ENCODE measurements at regions not wholly inside any gene's neighbourhood (a gene's known extent, or its start where the extent isn't known, plus 50 kb on each side); places are given as distances from the start of the nearest gene placed in this dataset.

- no peaks in the 10 kb centered on the region for H3K27me3 ChIP-seq (ENCODE audit: control insufficient read depth in 1 of 2, insufficient read depth in 2 of 2, low read length in 2 of 2)
- H3K9me3 ChIP-seq (ENCODE audit: control insufficient read depth in 2 of 2, low read length in 2 of 2), result peaks cover 0 to 3% of the 10 kb centered on the region in 2 donors
- H3K27ac ChIP-seq (ENCODE audit: low read length), result no peak overlapping the region
- H3K4me1 ChIP-seq (ENCODE audit: control insufficient read depth, insufficient read depth, low read length), result no peaks in the 10 kb centered on the region
- no peak overlapping the region for H3K9ac ChIP-seq (ENCODE audit: low read length in 2 of 2)
- H3K36me3 ChIP-seq (ENCODE audit: control insufficient read depth in 2 of 2, insufficient read depth in 2 of 2, low read length in 2 of 2), result no peaks in the 10 kb centered on the region
- H3K4me3 ChIP-seq (ENCODE audit: low read length in 2 of 2), result no peak overlapping the region
Measured at GRCh38 chr10:33101392-33101787, 143.4 kb upstream of the ITGB1 start.

GRCh38 chr10:33100781-33101391 lies 142.9 kb upstream of the ITGB1 start:
- no peaks in the 10 kb centered on the region for H3K36me3 ChIP-seq (ENCODE audit: control insufficient read depth in 2 of 2, insufficient read depth in 2 of 2, low read length in 2 of 2)
- H3K4me3 ChIP-seq (ENCODE audit: low read length in 2 of 2), result no peak overlapping the region
- H3K27me3 ChIP-seq (ENCODE audit: control insufficient read depth in 1 of 2, insufficient read depth in 2 of 2, low read length in 2 of 2), result no peaks in the 10 kb centered on the region
- no peaks in the 10 kb centered on the region for H3K4me1 ChIP-seq (ENCODE audit: control insufficient read depth, insufficient read depth, low read length)
- no peak overlapping the region for H3K27ac ChIP-seq (ENCODE audit: low read length)
- H3K9ac ChIP-seq (ENCODE audit: low read length in 2 of 2), result no peak overlapping the region
- peaks cover 0 to 3% of the 10 kb centered on the region in 2 donors for H3K9me3 ChIP-seq (ENCODE audit: control insufficient read depth in 2 of 2, low read length in 2 of 2)

GRCh38 chr10:33099748-33100147 lies 141.7 kb upstream of the ITGB1 start:
- peaks cover 0 to 3% of the 10 kb centered on the region in 2 donors for H3K9me3 ChIP-seq (ENCODE audit: control insufficient read depth in 2 of 2, low read length in 2 of 2)
- H3K9ac ChIP-seq (ENCODE audit: low read length in 2 of 2), result no peak overlapping the region
- H3K4me3 ChIP-seq (ENCODE audit: low read length in 2 of 2), result no peak overlapping the region
- H3K36me3 ChIP-seq (ENCODE audit: control insufficient read depth in 2 of 2, insufficient read depth in 2 of 2, low read length in 2 of 2), result no peaks in the 10 kb centered on the region
- H3K27ac ChIP-seq (ENCODE audit: low read length), result no peak overlapping the region
- no peaks in the 10 kb centered on the region for H3K27me3 ChIP-seq (ENCODE audit: control insufficient read depth in 1 of 2, insufficient read depth in 2 of 2, low read length in 2 of 2)
- no peaks in the 10 kb centered on the region for H3K4me1 ChIP-seq (ENCODE audit: control insufficient read depth, insufficient read depth, low read length)

- Histone ChIP-seq H3K4me3 (ENCODE audit: low read length in 2 of 2) (no peak overlapping the region), H3K27me3 (ENCODE audit: control insufficient read depth in 1 of 2, insufficient read depth in 2 of 2, low read length in 2 of 2) (no peaks in the 10 kb centered on the region), H3K9ac (ENCODE audit: low read length in 2 of 2) (no peak overlapping the region), H3K4me1 (ENCODE audit: control insufficient read depth, insufficient read depth, low read length) (no peaks in the 10 kb centered on the region), H3K36me3 (ENCODE audit: control insufficient read depth in 2 of 2, insufficient read depth in 2 of 2, low read length in 2 of 2) (no peaks in the 10 kb centered on the region), H3K9me3 (ENCODE audit: control insufficient read depth in 2 of 2, low read length in 2 of 2) (peaks cover 0 to 3% of the 10 kb centered on the region in 2 donors), H3K27ac (ENCODE audit: low read length) (no peak overlapping the region)
Measured at GRCh38 chr10:33098951-33099663, 141.1 kb upstream of the ITGB1 start.

- Histone ChIP-seq H3K9me3 (ENCODE audit: control insufficient read depth in 2 of 2, low read length in 2 of 2) (no peaks in the 10 kb centered on the region), H3K4me1 (ENCODE audit: control insufficient read depth, insufficient read depth, low read length) (no peaks in the 10 kb centered on the region), H3K36me3 (ENCODE audit: control insufficient read depth in 2 of 2, insufficient read depth in 2 of 2, low read length in 2 of 2) (no peaks in the 10 kb centered on the region), H3K27ac (ENCODE audit: low read length) (no peak overlapping the region), H3K4me3 (ENCODE audit: low read length in 2 of 2) (no peak overlapping the region), H3K9ac (ENCODE audit: low read length in 2 of 2) (no peak overlapping the region), H3K27me3 (ENCODE audit: control insufficient read depth in 1 of 2, insufficient read depth in 2 of 2, low read length in 2 of 2) (no peaks in the 10 kb centered on the region)
Measured at GRCh38 chr10:33095867-33096815, 138.1 kb upstream of the ITGB1 start.

GRCh38 chr10:33094263-33095051 lies 136.4 kb upstream of the ITGB1 start:
- Histone ChIP-seq H3K9ac (ENCODE audit: low read length in 2 of 2) (no peak overlapping the region), H3K9me3 (ENCODE audit: control insufficient read depth in 2 of 2, low read length in 2 of 2) (no peaks in the 10 kb centered on the region), H3K27me3 (ENCODE audit: control insufficient read depth in 1 of 2, insufficient read depth in 2 of 2, low read length in 2 of 2) (no peaks in the 10 kb centered on the region), H3K4me1 (ENCODE audit: control insufficient read depth, insufficient read depth, low read length) (no peaks in the 10 kb centered on the region), H3K36me3 (ENCODE audit: control insufficient read depth in 2 of 2, insufficient read depth in 2 of 2, low read length in 2 of 2) (no peaks in the 10 kb centered on the region), H3K27ac (ENCODE audit: low read length) (no peak overlapping the region), H3K4me3 (ENCODE audit: low read length in 2 of 2) (no peak overlapping the region)

- Histone ChIP-seq H3K9me3 (ENCODE audit: control insufficient read depth in 2 of 2, low read length in 2 of 2) (no peaks in the 10 kb centered on the region), H3K27ac (ENCODE audit: low read length) (no peak overlapping the region), H3K4me1 (ENCODE audit: control insufficient read depth, insufficient read depth, low read length) (no peaks in the 10 kb centered on the region), H3K4me3 (ENCODE audit: low read length in 2 of 2) (no peak overlapping the region), H3K9ac (ENCODE audit: low read length in 2 of 2) (no peak overlapping the region), H3K27me3 (ENCODE audit: control insufficient read depth in 1 of 2, insufficient read depth in 2 of 2, low read length in 2 of 2) (no peaks in the 10 kb centered on the region), H3K36me3 (ENCODE audit: control insufficient read depth in 2 of 2, insufficient read depth in 2 of 2, low read length in 2 of 2) (no peaks in the 10 kb centered on the region)
Measured at GRCh38 chr10:33093362-33093761, 135.3 kb upstream of the ITGB1 start.

GRCh38 chr10:33092596-33092995 lies 134.6 kb upstream of the ITGB1 start:
- Histone ChIP-seq H3K4me1 (ENCODE audit: control insufficient read depth, insufficient read depth, low read length) (no peaks in the 10 kb centered on the region), H3K27ac (ENCODE audit: low read length) (no peak overlapping the region), H3K9me3 (ENCODE audit: control insufficient read depth in 2 of 2, low read length in 2 of 2) (no peaks in the 10 kb centered on the region), H3K27me3 (ENCODE audit: control insufficient read depth in 1 of 2, insufficient read depth in 2 of 2, low read length in 2 of 2) (no peaks in the 10 kb centered on the region), H3K4me3 (ENCODE audit: low read length in 2 of 2) (no peak overlapping the region), H3K36me3 (ENCODE audit: control insufficient read depth in 2 of 2, insufficient read depth in 2 of 2, low read length in 2 of 2) (no peaks in the 10 kb centered on the region), H3K9ac (ENCODE audit: low read length in 2 of 2) (no peak overlapping the region)

GRCh38 chr10:33091201-33091600 lies 133.2 kb upstream of the ITGB1 start:
- H3K9me3 ChIP-seq (ENCODE audit: control insufficient read depth in 2 of 2, low read length in 2 of 2), result no peaks in the 10 kb centered on the region
- H3K27ac ChIP-seq (ENCODE audit: low read length), result no peak overlapping the region
- H3K4me3 ChIP-seq (ENCODE audit: low read length in 2 of 2), result no peak overlapping the region
- no peaks in the 10 kb centered on the region for H3K36me3 ChIP-seq (ENCODE audit: control insufficient read depth in 2 of 2, insufficient read depth in 2 of 2, low read length in 2 of 2)
- H3K4me1 ChIP-seq (ENCODE audit: control insufficient read depth, insufficient read depth, low read length), result no peaks in the 10 kb centered on the region
- H3K9ac ChIP-seq (ENCODE audit: low read length in 2 of 2), result no peak overlapping the region
- no peaks in the 10 kb centered on the region for H3K27me3 ChIP-seq (ENCODE audit: control insufficient read depth in 1 of 2, insufficient read depth in 2 of 2, low read length in 2 of 2)

GRCh38 chr10:33088990-33089389 lies 131.0 kb upstream of the ITGB1 start:
- no peaks in the 10 kb centered on the region for H3K27me3 ChIP-seq (ENCODE audit: control insufficient read depth in 1 of 2, insufficient read depth in 2 of 2, low read length in 2 of 2)
- no peak overlapping the region for H3K27ac ChIP-seq (ENCODE audit: low read length)
- no peaks in the 10 kb centered on the region for H3K9me3 ChIP-seq (ENCODE audit: control insufficient read depth in 2 of 2, low read length in 2 of 2)
- H3K36me3 ChIP-seq (ENCODE audit: control insufficient read depth in 2 of 2, insufficient read depth in 2 of 2, low read length in 2 of 2), result no peaks in the 10 kb centered on the region
- H3K4me1 ChIP-seq (ENCODE audit: control insufficient read depth, insufficient read depth, low read length), result no peaks in the 10 kb centered on the region
- H3K9ac ChIP-seq (ENCODE audit: low read length in 2 of 2), result no peak overlapping the region
- H3K4me3 ChIP-seq (ENCODE audit: low read length in 2 of 2), result no peak overlapping the region

Measured in stomach smooth muscle (tissue), 2 donors.